ENCODE measurements at regions not wholly inside any gene's neighbourhood (a gene's known extent, or its start where the extent isn't known, plus 50 kb on each side); places are given as distances from the start of the nearest gene placed in this dataset.

GRCh38 chr18:51391215-51391614 lies 193.7 kb upstream of the MEX3C start (continued):
- TF ChIP-seq USF2 (CRISPR knock-in tag; IDR thresholded peaks at IDR 0.05) (no peak), ZNF212 (CRISPR knock-in tag; IDR thresholded peaks at IDR 0.05) (no peak), ZEB2 (IDR thresholded peaks at IDR 0.05) (no peak), ZBTB9 (CRISPR knock-in tag; IDR thresholded peaks at IDR 0.05) (no peak), CLOCK (CRISPR knock-in tag; IDR thresholded peaks at IDR 0.05; ENCODE audit: borderline replicate concordance) (no peak)

GRCh38 chr18:51391731-51392130 lies 194.2 kb upstream of the MEX3C start:
- Histone ChIP-seq H3K4me3 (no peak overlapping the region), H3K79me2 (ENCODE audit: control insufficient read depth, insufficient read depth, low read length) (no peaks in the 10 kb centered on the region), H3K4me1 (replicated peaks in 1 of 2; ENCODE audit: control insufficient read depth in 2 of 2, insufficient read depth in 2 of 2, low read length in 2 of 2) (no peaks in the 10 kb centered on the region), H3K9me3 (replicated peaks; ENCODE audit: control insufficient read depth, insufficient read depth, low read depth, low read length) (no peaks in the 10 kb centered on the region), H3K36me3 (ENCODE audit: control insufficient read depth, insufficient read depth, low read length) (no peaks in the 10 kb centered on the region), H3K9me1 (ENCODE audit: control insufficient read depth, insufficient read depth, low read length) (no peaks in the 10 kb centered on the region), H2AFZ (ENCODE audit: low read depth, low read length) (no peak overlapping the region), H3K27me3 (ENCODE audit: control insufficient read depth in 2 of 2, insufficient read depth in 2 of 2, low read length in 2 of 2) (no peaks in the 10 kb centered on the region), H4K20me1 (replicated peaks; ENCODE audit: control insufficient read depth, insufficient read depth, low read length) (no peaks in the 10 kb centered on the region), H3K9ac (ENCODE audit: insufficient read depth in 1 of 2, low read depth in 2 of 2, low read length in 2 of 2) (no peak overlapping the region), H3K27ac (ENCODE audit: extremely low read depth, low read depth, low read length) (no peak overlapping the region), H3K4me2 (ENCODE audit: insufficient read depth, low read length) (no peak overlapping the region)
- BruUV-seq (replicated peaks): no TSS peak
- intact Hi-C loops (cut with micrococcal nuclease) (no loop called here), in situ Hi-C loops (cut with MboI) (loop anchor here (10.0 kb wide), 1 partner anchor 277 kb away; no protein-coding TSS in a partner anchor)
- ChIA-PET POLR2A (no interaction called here), CTCF (ENCODE audit: low intra/inter-chr PET ratio) (no interaction called here)
- 0% methylated on average over 2 of the region's 5 CpGs for WGBS (ENCODE audit: insufficient coverage, low coverage, missing lambda C conversion rate)
- ATAC-seq: no peak
- DNase-seq (ENCODE audit: extremely low read depth in 1 of 4, low spot score in 3 of 4): no peak
- no peak for FAIRE-seq
- TF ChIP-seq KDM4B (IDR thresholded peaks at IDR 0.05; ENCODE audit: borderline replicate concordance in 2 of 2, low read depth in 1 of 2): no peak
- TF ChIP-seq TRIM25 (IDR thresholded peaks at IDR 0.05; ENCODE audit: borderline replicate concordance): no peak
- no peak for TF ChIP-seq CBFB (CRISPR knock-in tag; IDR thresholded peaks at IDR 0.05)
- TF ChIP-seq EP300 (IDR thresholded peaks at IDR 0.05; ENCODE audit: low read length): no peak
- no peak for TF ChIP-seq TRIM24 (IDR thresholded peaks at IDR 0.05)
- no peak for TF ChIP-seq U2AF2 (optimal IDR thresholded peaks at IDR 0.05; ENCODE audit: low read depth, low read length)
- TF ChIP-seq TEAD4 (IDR thresholded peaks at IDR 0.05; ENCODE audit: low read length): no peak
- no peak for TF ChIP-seq TEAD4 (CRISPR knock-in tag; IDR thresholded peaks at IDR 0.05; ENCODE audit: borderline replicate concordance)

All from K562 (cell line).